NCI-H510A (cell line): ENCODE measurements at regions not wholly inside any gene's neighbourhood (a gene's known extent, or its start where the extent isn't known, plus 50 kb on each side); places are given as distances from the start of the nearest gene placed in this dataset.
"Not testable (repeated sequence)": the region's sequence is repeated elsewhere in the genome, so short reads cannot be mapped to it uniquely, and the experiment has no call there.

ENCODE experiments used
- DNase-seq: peaks from one replicate; lab custom pipeline; 2025; lab: John Stamatoyannopoulos, UW

GRCh38 chrX:128961290-128961689, 562.0 kb downstream of the SMARCA1 start:
- DNase-seq: no peak

GRCh38 chrX:128954697-128955096, 568.6 kb downstream of the SMARCA1 start:
- not testable (repeated sequence) for DNase-seq

GRCh38 chrX:128931071-128931470, 592.2 kb downstream of the SMARCA1 start:
- no peak for DNase-seq

GRCh38 chrX:128929271-128930057, 593.8 kb downstream of the SMARCA1 start:
- no peak for DNase-seq

GRCh38 chrX:128928636-128929035, 594.7 kb downstream of the SMARCA1 start:
- no peak for DNase-seq

GRCh38 chrX:128927363-128927762, 595.9 kb downstream of the SMARCA1 start:
- DNase-seq: no peak

- no peak for DNase-seq
Observed at GRCh38 chrX:128906753-128907152, 616.5 kb downstream of the SMARCA1 start.

GRCh38 chrX:128901018-128901417, 622.3 kb downstream of the SMARCA1 start:
- no peak for DNase-seq

GRCh38 chrX:128897621-128898020, 625.7 kb downstream of the SMARCA1 start:
- no peak for DNase-seq

- no peak for DNase-seq
Observed at GRCh38 chrX:128891554-128891953, 631.7 kb downstream of the SMARCA1 start.

GRCh38 chrX:128884430-128884829, 638.9 kb downstream of the SMARCA1 start:
- DNase-seq: no peak

- no peak for DNase-seq
Observed at GRCh38 chrX:128883650-128884049, 639.6 kb downstream of the SMARCA1 start.

GRCh38 chrX:128870361-128870760, 652.9 kb downstream of the SMARCA1 start:
- DNase-seq: no peak

GRCh38 chrX:128862557-128862956, 660.7 kb downstream of the SMARCA1 start:
- DNase-seq: no peak

- DNase-seq: no peak
Observed at GRCh38 chrX:128848374-128848773, 674.9 kb downstream of the SMARCA1 start.

GRCh38 chrX:128846385-128846784, 676.9 kb downstream of the SMARCA1 start:
- DNase-seq: no peak

GRCh38 chrX:128818690-128819089, 704.6 kb downstream of the SMARCA1 start:
- no peak for DNase-seq

- no peak for DNase-seq
Observed at GRCh38 chrX:128816919-128817318, 706.4 kb downstream of the SMARCA1 start.

GRCh38 chrX:128807367-128807766, 715.9 kb downstream of the SMARCA1 start:
- no peak for DNase-seq

- DNase-seq: no peak
Observed at GRCh38 chrX:128805236-128805635, 718.1 kb downstream of the SMARCA1 start.

GRCh38 chrX:128804828-128805227, 718.5 kb downstream of the SMARCA1 start:
- no peak for DNase-seq

GRCh38 chrX:128800138-128800537, 723.2 kb downstream of the SMARCA1 start:
- DNase-seq: no peak

GRCh38 chrX:128783139-128783538, 730.9 kb upstream of the ACTRT1 start:
- not testable (repeated sequence) for DNase-seq

GRCh38 chrX:128781506-128781905, 729.3 kb upstream of the ACTRT1 start:
- DNase-seq: no peak
